Naive thymus-derived CD4-positive, alpha-beta T cell (primary cell): ENCODE measurements at regions not wholly inside any gene's neighbourhood (a gene's known extent, or its start where the extent isn't known, plus 50 kb on each side); places are given as distances from the start of the nearest gene placed in this dataset.

ENCODE experiments used
- ATAC-seq: fragments of 150-1000 bp; cut with Tn5 transposase; 2 replicates; pipeline ENCODE4 v1.10.0; 2021; ENCODE audit warnings: mild to moderate bottlenecking, moderate library complexity
- CTCF ChIA-PET: fragments of 350-600 bp; sonication (Branson Sonifier 250); formaldehyde crosslinking; loops from one replicate; lab custom pipeline; 2021; ENCODE audit warnings: antibody characterized with exemption; lab: Charles Lee
- POLR2A ChIA-PET: fragments of 350-600 bp; sonication (Branson Sonifier 250); formaldehyde crosslinking; loops from one replicate; lab custom pipeline; 2021; ENCODE audit warnings: antibody characterized with exemption, inconsistent platforms; lab: Charles Lee
- DNase-seq, 9 donors: peaks; one replicate each; pipeline versions ENCODE4 v3.0.0 to v3.0.0-alpha.2; 2020 to 2022; ENCODE audit warnings: mixed read lengths in 1 of 9
- H3K27ac ChIP-seq: one replicate; pipeline ENCODE4 v1.7.0; 2013; ENCODE audit warnings: mild to moderate bottlenecking, low read depth, low read length, moderate library complexity
- H3K27me3 ChIP-seq, 2 donors: one replicate each; pipeline ENCODE4 v1.7.0; 2013; ENCODE audit warnings: low read length in 2 of 2, mild to moderate bottlenecking in 2 of 2, moderate library complexity in 2 of 2; ENCODE audit not compliant: control insufficient read depth in 2 of 2, insufficient read depth in 2 of 2
- H3K36me3 ChIP-seq, 3 experiments: 1 replicate in 2 of 3; 2 replicates in 1 of 3; pipeline ENCODE4 v1.7.0; 2013; ENCODE audit warnings: low read length in 3 of 3, mild to moderate bottlenecking in 3 of 3, moderate library complexity in 1 of 3; ENCODE audit not compliant: insufficient read depth in 3 of 3, control insufficient read depth in 2 of 3
- H3K4me1 ChIP-seq, 2 donors: one replicate each; pipeline ENCODE4 v1.7.0; 2013; ENCODE audit warnings: low read length in 2 of 2, mild to moderate bottlenecking in 2 of 2, moderate library complexity in 1 of 2; ENCODE audit not compliant: control insufficient read depth in 2 of 2, insufficient read depth in 2 of 2
- H3K4me3 ChIP-seq: 2 replicates; pipeline ENCODE4 v1.7.0; 2013; ENCODE audit warnings: mild to moderate bottlenecking, low read length
- H3K9me3 ChIP-seq, 3 experiments: 1 replicate in 2 of 3; 2 replicates in 1 of 3; pipeline ENCODE4 v1.7.0; 2013; ENCODE audit warnings: low read length in 3 of 3; ENCODE audit not compliant: control insufficient read depth in 2 of 3
- H3K27ac Mint-ChIP-seq, 9 donors: one replicate each; pipeline ENCODE4 v1.8.0; 2020 to 2022; ENCODE audit warnings: mixed read lengths in 9 of 9, mild to moderate bottlenecking in 8 of 9, moderate library complexity in 5 of 9, inconsistent platforms in 2 of 9
- H3K27me3 Mint-ChIP-seq, 5 donors: one replicate each; pipeline ENCODE4 v1.8.0; 2021 to 2022; ENCODE audit warnings: mixed read lengths in 5 of 5, mild to moderate bottlenecking in 1 of 5
- H3K36me3 Mint-ChIP-seq, 5 donors: one replicate each; pipeline ENCODE4 v1.8.0; 2020 to 2022; ENCODE audit warnings: mixed read lengths in 5 of 5, mild to moderate bottlenecking in 3 of 5, inconsistent platforms in 1 of 5
- H3K4me1 Mint-ChIP-seq, 7 donors: one replicate each; pipeline ENCODE4 v1.8.0; 2020 to 2022; ENCODE audit warnings: mixed read lengths in 7 of 7, mild to moderate bottlenecking in 3 of 7, inconsistent platforms in 1 of 7
- H3K4me3 Mint-ChIP-seq, 10 donors: one replicate each; pipeline ENCODE4 v1.8.0; 2020 to 2022; ENCODE audit warnings: mild to moderate bottlenecking in 10 of 10, mixed read lengths in 10 of 10, moderate library complexity in 6 of 10, inconsistent platforms in 2 of 10
- H3K9me3 Mint-ChIP-seq, 11 donors: one replicate each; pipeline ENCODE4 v1.8.0; 2020 to 2022; ENCODE audit warnings: mixed read lengths in 11 of 11, mild to moderate bottlenecking in 4 of 11, inconsistent platforms in 1 of 11, moderate library complexity in 1 of 11
- intact Hi-C, 2 donors: fragments of 100-400 bp; cut with micrococcal nuclease; formaldehyde crosslinking; loops; one replicate each; pipeline ENCODE4 v1.15.1; 2023

- Histone ChIP-seq H3K4me3 (no peak overlapping the region), H3K9me3 (no peaks in the 10 kb centered on the region), H3K4me1 (no peaks in the 10 kb centered on the region), H3K27me3 (no peaks in the 10 kb centered on the region), H3K36me3 (no peaks in the 10 kb centered on the region), H3K27ac (no peak overlapping the region)
- Mint-ChIP-seq H3K4me1 (peaks cover 0 to 2% (median 0%) of the 10 kb centered on the region in 7 donors), H3K4me3 (no peak overlapping the region), H3K9me3 (peaks cover 0 to 8% (median 1%) of the 10 kb centered on the region in 11 donors), H3K36me3 (no peaks in the 10 kb centered on the region), H3K27me3 (peaks cover 0 to 25% (median 11%) of the 10 kb centered on the region in 5 donors), H3K27ac (no peak overlapping the region)
- POLR2A ChIA-PET = interaction anchor here (0.7 kb wide), 1 partner anchor 589 kb away, joined by 4 read pairs; no protein-coding TSS in a partner anchor
- CTCF ChIA-PET = no interaction called here
- ATAC-seq = no peak
- no peak for DNase-seq
- intact Hi-C loops = no loop called here
Measured at GRCh38 chr5:174614500-174615135, 109.8 kb upstream of the MSX2 start.

- H3K9me3 Mint-ChIP-seq = peaks cover 0 to 8% (median 1%) of the 10 kb centered on the region in 11 donors
- ChIA-PET CTCF (no interaction called here), POLR2A (no interaction called here)
- no peaks in the 10 kb centered on the region for H3K9me3 ChIP-seq
- no peak overlapping the region for H3K4me3 ChIP-seq
- peaks cover 0 to 23% (median 18%) of the 10 kb centered on the region in 5 donors for H3K27me3 Mint-ChIP-seq
- no peak overlapping the region for H3K27ac Mint-ChIP-seq
- no peak for DNase-seq
- intact Hi-C loops = no loop called here
- H3K27me3 ChIP-seq = no peaks in the 10 kb centered on the region
- H3K36me3 Mint-ChIP-seq = no peaks in the 10 kb centered on the region
- no peaks in the 10 kb centered on the region for H3K36me3 ChIP-seq
- ATAC-seq = no peak
- no peak overlapping the region for H3K27ac ChIP-seq
- no peak overlapping the region for H3K4me3 Mint-ChIP-seq
- H3K4me1 ChIP-seq = no peaks in the 10 kb centered on the region
- peaks cover 0 to 2% (median 0%) of the 10 kb centered on the region in 7 donors for H3K4me1 Mint-ChIP-seq
Measured at GRCh38 chr5:174616036-174616435, 108.3 kb upstream of the MSX2 start.

GRCh38 chr5:174617285-174617684 lies 107.1 kb upstream of the MSX2 start:
- Histone ChIP-seq H3K4me1 (no peaks in the 10 kb centered on the region), H3K4me3 (no peak overlapping the region), H3K27ac (no peak overlapping the region), H3K27me3 (no peaks in the 10 kb centered on the region), H3K36me3 (no peaks in the 10 kb centered on the region), H3K9me3 (no peaks in the 10 kb centered on the region)
- H3K9me3 Mint-ChIP-seq = peaks cover 0 to 8% (median 0%) of the 10 kb centered on the region in 11 donors
- intact Hi-C loops = no loop called here
- no peaks in the 10 kb centered on the region for H3K36me3 Mint-ChIP-seq
- peaks cover 0 to 2% (median 0%) of the 10 kb centered on the region in 7 donors for H3K4me1 Mint-ChIP-seq
- H3K27ac Mint-ChIP-seq = no peak overlapping the region
- H3K4me3 Mint-ChIP-seq = no peak overlapping the region
- ATAC-seq (no peak), DNase-seq (no peak)
- CTCF ChIA-PET = no interaction called here
- H3K27me3 Mint-ChIP-seq = peaks cover 0 to 32% (median 23%) of the 10 kb centered on the region in 5 donors
- POLR2A ChIA-PET = no interaction called here

GRCh38 chr5:174617910-174618309 lies 106.5 kb upstream of the MSX2 start:
- Histone ChIP-seq H3K27ac (no peak overlapping the region), H3K36me3 (no peaks in the 10 kb centered on the region), H3K27me3 (no peaks in the 10 kb centered on the region), H3K4me1 (no peaks in the 10 kb centered on the region), H3K4me3 (no peak overlapping the region), H3K9me3 (no peaks in the 10 kb centered on the region)
- H3K9me3 Mint-ChIP-seq = peaks cover 0 to 8% (median 0%) of the 10 kb centered on the region in 11 donors
- H3K4me3 Mint-ChIP-seq = no peak overlapping the region
- ChIA-PET CTCF (no interaction called here), POLR2A (no interaction called here)
- ATAC-seq = no peak
- peaks cover 0 to 26% (median 24%) of the 10 kb centered on the region in 5 donors for H3K27me3 Mint-ChIP-seq
- peaks cover 0 to 2% (median 0%) of the 10 kb centered on the region in 7 donors for H3K4me1 Mint-ChIP-seq
- no peak for DNase-seq
- no peaks in the 10 kb centered on the region for H3K36me3 Mint-ChIP-seq
- H3K27ac Mint-ChIP-seq = no peak overlapping the region
- intact Hi-C loops = no loop called here

- Mint-ChIP-seq H3K27ac (no peak overlapping the region), H3K4me3 (no peak overlapping the region), H3K4me1 (peaks cover 0 to 2% (median 0%) of the 10 kb centered on the region in 7 donors), H3K27me3 (peaks cover 0 to 26% (median 24%) of the 10 kb centered on the region in 5 donors), H3K9me3 (peaks cover 0 to 8% (median 0%) of the 10 kb centered on the region in 11 donors), H3K36me3 (no peaks in the 10 kb centered on the region)
- H3K27me3 ChIP-seq = no peaks in the 10 kb centered on the region
- intact Hi-C loops = no loop called here
- ATAC-seq (no peak), DNase-seq (no peak)
- H3K4me3 ChIP-seq = no peak overlapping the region
- H3K36me3 ChIP-seq = no peaks in the 10 kb centered on the region
- CTCF ChIA-PET = no interaction called here
- no peak overlapping the region for H3K27ac ChIP-seq
- no peaks in the 10 kb centered on the region for H3K9me3 ChIP-seq
- no peaks in the 10 kb centered on the region for H3K4me1 ChIP-seq
- POLR2A ChIA-PET = no interaction called here
Measured at GRCh38 chr5:174618589-174618988, 105.8 kb upstream of the MSX2 start.

- Mint-ChIP-seq H3K36me3 (no peaks in the 10 kb centered on the region), H3K4me1 (peaks cover 0 to 2% (median 0%) of the 10 kb centered on the region in 7 donors), H3K9me3 (peaks cover 0 to 3% (median 0%) of the 10 kb centered on the region in 11 donors), H3K27me3 (peaks cover 0 to 30% (median 15%) of the 10 kb centered on the region in 5 donors), H3K4me3 (no peak overlapping the region), H3K27ac (no peak overlapping the region)
- no peak for ATAC-seq
- DNase-seq = no peak
- ChIA-PET POLR2A (no interaction called here), CTCF (interaction anchor here (0.7 kb wide), 1 partner anchor 995 kb away, joined by 4 read pairs; no protein-coding TSS in a partner anchor)
- H3K9me3 ChIP-seq = no peaks in the 10 kb centered on the region
- intact Hi-C loops = no loop called here
- H3K4me1 ChIP-seq = no peaks in the 10 kb centered on the region
- H3K36me3 ChIP-seq = no peaks in the 10 kb centered on the region
- H3K4me3 ChIP-seq = no peak overlapping the region
- H3K27ac ChIP-seq = no peak overlapping the region
- no peaks in the 10 kb centered on the region for H3K27me3 ChIP-seq
Measured at GRCh38 chr5:174622067-174622466, 102.3 kb upstream of the MSX2 start.

- DNase-seq (no peak), ATAC-seq (no peak)
- H3K27ac Mint-ChIP-seq = no peak overlapping the region
- H3K27me3 Mint-ChIP-seq = peaks cover 0 to 30% (median 18%) of the 10 kb centered on the region in 5 donors
- Histone ChIP-seq H3K9me3 (no peaks in the 10 kb centered on the region), H3K4me3 (no peak overlapping the region), H3K4me1 (no peaks in the 10 kb centered on the region), H3K27ac (no peak overlapping the region), H3K27me3 (no peaks in the 10 kb centered on the region), H3K36me3 (no peaks in the 10 kb centered on the region)
- intact Hi-C loops = no loop called here
- H3K9me3 Mint-ChIP-seq = peaks cover 0 to 5% (median 0%) of the 10 kb centered on the region in 11 donors
- H3K36me3 Mint-ChIP-seq = no peaks in the 10 kb centered on the region
- ChIA-PET CTCF (no interaction called here), POLR2A (no interaction called here)
- no peak overlapping the region for H3K4me3 Mint-ChIP-seq
- peaks cover 0 to 2% (median 0%) of the 10 kb centered on the region in 7 donors for H3K4me1 Mint-ChIP-seq
Measured at GRCh38 chr5:174623018-174623417, 101.4 kb upstream of the MSX2 start.
